ENCODE measurements at regions not wholly inside any gene's neighbourhood (a gene's known extent, or its start where the extent isn't known, plus 50 kb on each side); places are given as distances from the start of the nearest gene placed in this dataset.
"Not testable (repeated sequence)": the region's sequence is repeated elsewhere in the genome, so short reads cannot be mapped to it uniquely, and the experiment has no call there.

DNA sequence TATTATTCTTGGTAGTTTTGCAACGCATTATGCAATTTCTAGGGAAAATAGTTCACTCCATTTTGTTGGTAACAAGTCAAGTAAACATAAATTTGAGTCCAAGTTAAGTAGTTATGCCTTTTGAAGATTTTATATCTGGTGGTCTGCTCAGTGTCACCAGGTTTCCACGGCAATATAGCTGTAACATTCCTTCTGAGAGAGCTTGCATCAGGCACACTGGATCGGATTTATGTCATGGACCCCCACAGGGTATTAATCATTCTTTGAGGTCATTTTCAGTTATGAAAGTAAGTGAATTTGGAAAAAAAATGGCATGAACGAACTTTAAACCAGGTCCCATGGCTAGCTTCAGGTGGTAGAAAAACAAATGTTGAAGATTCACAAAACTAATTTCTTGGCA, 136.3 kb downstream of the POLR1F start:
- H3K4me1 ChIP-seq (ENCODE audit: control insufficient read depth, insufficient read depth, low read length), result no peaks in the 10 kb centered on the region
- no peak for DNase-seq (ENCODE audit: low read depth, low spot score)
- H3K27ac ChIP-seq (ENCODE audit: low read length), result no peak overlapping the region
- no peaks in the 10 kb centered on the region for H3K27me3 ChIP-seq (ENCODE audit: control insufficient read depth, insufficient read depth, low read length)
- no peaks in the 10 kb centered on the region for H3K9me3 ChIP-seq (ENCODE audit: control insufficient read depth, insufficient read depth, low read length)
- no peaks in the 10 kb centered on the region for H3K36me3 ChIP-seq (ENCODE audit: control insufficient read depth, insufficient read depth, low read length)
- no peak overlapping the region for H3K4me3 ChIP-seq (ENCODE audit: low read length)
- no CpG with 5 or more reads among the region's 4 CpGs for WGBS (ENCODE audit: insufficient coverage, insufficient read length)

DNA sequence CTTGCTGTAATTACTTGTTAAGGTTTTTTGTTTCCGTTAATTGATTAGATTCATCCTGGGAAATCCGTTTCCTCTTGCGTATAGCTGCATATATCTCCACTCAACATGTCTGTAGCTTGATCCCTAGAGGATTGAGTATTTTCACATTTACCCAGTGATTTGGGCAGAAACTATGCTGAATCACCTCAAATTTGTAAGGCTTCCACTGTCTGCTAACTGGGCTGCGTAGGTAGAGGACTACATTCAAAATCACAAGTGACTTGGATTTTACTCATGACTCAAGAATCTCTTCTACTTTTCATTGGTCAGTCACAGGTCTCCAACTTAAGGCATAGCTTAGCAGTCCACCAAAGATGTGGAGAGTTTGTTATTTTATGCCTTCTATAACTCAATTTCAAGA, 141.8 kb downstream of the POLR1F start:
- H3K36me3 ChIP-seq (ENCODE audit: control insufficient read depth, insufficient read depth, low read length), result no peaks in the 10 kb centered on the region
- no peaks in the 10 kb centered on the region for H3K4me1 ChIP-seq (ENCODE audit: control insufficient read depth, insufficient read depth, low read length)
- no peaks in the 10 kb centered on the region for H3K9me3 ChIP-seq (ENCODE audit: control insufficient read depth, insufficient read depth, low read length)
- no CpG with 5 or more reads among the region's 4 CpGs for WGBS (ENCODE audit: insufficient coverage, insufficient read length)
- no peaks in the 10 kb centered on the region for H3K27me3 ChIP-seq (ENCODE audit: control insufficient read depth, insufficient read depth, low read length)
- no peak overlapping the region for H3K27ac ChIP-seq (ENCODE audit: low read length)
- H3K4me3 ChIP-seq (ENCODE audit: low read length), result no peak overlapping the region
- no peak for DNase-seq (ENCODE audit: low read depth, low spot score)

DNA sequence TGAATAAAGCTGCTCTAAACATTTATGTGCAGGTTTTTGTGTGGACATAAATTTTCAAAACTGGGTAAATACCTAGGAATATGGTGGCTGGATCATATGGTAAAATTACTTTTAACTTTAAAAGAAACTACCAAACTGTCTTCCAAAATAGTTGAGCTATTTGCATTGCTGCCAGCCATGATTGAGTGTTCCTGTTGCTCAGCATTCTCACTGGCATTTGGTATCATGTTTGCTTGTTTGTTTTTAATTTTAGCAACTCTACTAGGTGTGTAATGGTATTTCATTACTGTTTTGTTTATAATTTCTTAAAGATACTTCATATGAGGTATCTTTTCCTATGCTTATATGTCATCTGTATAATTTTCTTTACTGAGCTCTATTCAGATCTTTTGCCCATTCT, 143.2 kb downstream of the POLR1F start:
- Histone ChIP-seq H3K36me3 (ENCODE audit: control insufficient read depth, insufficient read depth, low read length) (no peaks in the 10 kb centered on the region), H3K9me3 (ENCODE audit: control insufficient read depth, insufficient read depth, low read length) (no peaks in the 10 kb centered on the region), H3K27me3 (ENCODE audit: control insufficient read depth, insufficient read depth, low read length) (no peaks in the 10 kb centered on the region), H3K4me1 (ENCODE audit: control insufficient read depth, insufficient read depth, low read length) (no peaks in the 10 kb centered on the region), H3K27ac (ENCODE audit: low read length) (no peak overlapping the region), H3K4me3 (ENCODE audit: low read length) (no peak overlapping the region)
- DNase-seq (ENCODE audit: low read depth, low spot score), result no peak

DNA sequence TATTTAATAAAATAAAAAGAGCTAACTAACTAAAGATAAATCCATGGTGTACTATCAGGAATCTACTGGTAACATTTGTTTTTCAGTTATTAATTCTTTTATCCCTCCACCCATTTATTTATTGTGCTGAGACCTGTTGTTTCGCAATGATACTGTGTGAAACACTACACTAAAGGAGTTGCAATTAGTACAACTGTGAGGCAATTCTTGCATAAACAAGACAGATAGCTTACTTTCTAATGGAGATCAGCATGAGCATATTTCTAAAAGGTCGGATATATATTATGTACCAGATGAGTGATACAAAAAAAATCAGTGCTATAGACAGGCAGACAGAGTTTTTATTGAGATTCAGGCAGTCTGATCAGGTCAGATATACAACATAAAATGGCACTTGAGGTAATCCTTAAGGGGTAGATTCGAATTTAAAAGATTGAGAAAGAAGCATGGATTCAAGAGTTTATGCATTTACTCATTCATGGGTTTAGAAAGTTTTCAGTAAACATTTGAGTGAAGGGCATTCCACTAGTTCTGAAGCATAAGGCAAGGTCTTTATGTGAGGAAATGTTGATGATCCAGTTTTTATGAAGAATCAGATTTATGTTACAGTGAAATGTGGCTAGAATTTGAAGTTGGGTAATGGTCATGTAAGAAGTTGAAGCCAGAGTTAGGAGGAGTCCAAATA, 147.6 kb downstream of the POLR1F start:
- H3K27ac ChIP-seq (ENCODE audit: low read length), result no peak overlapping the region

DNA sequence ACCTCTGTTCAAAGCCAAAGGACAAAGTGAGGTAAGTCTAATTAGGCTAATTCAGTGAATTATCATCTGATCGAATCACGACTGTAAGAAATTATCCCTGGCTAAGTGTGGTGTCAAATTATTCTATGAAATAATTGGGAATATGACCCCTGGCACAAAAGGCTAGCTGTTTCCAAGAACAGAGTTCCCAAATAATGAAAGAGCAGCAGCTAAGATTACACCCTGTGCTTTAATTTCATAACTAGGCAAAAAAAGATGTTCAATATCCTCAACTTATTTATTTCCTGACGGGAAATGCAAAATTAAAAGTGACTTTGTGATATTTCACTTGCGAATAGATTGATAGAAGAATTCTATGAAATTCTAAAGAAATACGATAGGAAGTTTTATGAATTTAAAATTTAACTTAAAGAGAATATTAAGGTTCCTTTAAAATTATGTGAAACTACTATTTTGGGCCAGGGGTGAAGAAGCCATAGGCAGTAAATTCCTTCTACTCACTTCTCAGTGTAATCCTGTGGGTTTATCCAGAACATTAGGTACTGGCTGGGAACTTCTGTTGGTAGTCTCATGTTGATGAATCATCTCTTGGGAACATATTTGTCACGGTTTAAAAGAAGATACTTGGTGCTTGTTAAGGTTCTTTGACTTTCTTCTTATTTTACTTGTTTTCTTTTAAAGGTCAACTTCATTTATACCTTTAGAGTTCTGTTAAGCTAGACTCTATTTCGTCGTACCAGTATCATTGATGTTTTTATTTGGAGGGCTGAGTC, 148.5 kb downstream of the POLR1F start:
- no CpG with 5 or more reads among the region's 8 CpGs for WGBS (ENCODE audit: insufficient coverage, insufficient read length)

More for the DNA sequence above, 147.6 kb downstream of the POLR1F start:
- WGBS (ENCODE audit: insufficient coverage, insufficient read length), result 100% methylated on average over 1 of the region's 3 CpGs
- H3K4me3 ChIP-seq (ENCODE audit: low read length), result no peak overlapping the region
- no peaks in the 10 kb centered on the region for H3K9me3 ChIP-seq (ENCODE audit: control insufficient read depth, insufficient read depth, low read length)
- H3K36me3 ChIP-seq (ENCODE audit: control insufficient read depth, insufficient read depth, low read length), result no peaks in the 10 kb centered on the region
- no peaks in the 10 kb centered on the region for H3K27me3 ChIP-seq (ENCODE audit: control insufficient read depth, insufficient read depth, low read length)
- no peaks in the 10 kb centered on the region for H3K4me1 ChIP-seq (ENCODE audit: control insufficient read depth, insufficient read depth, low read length)
- no peak for DNase-seq (ENCODE audit: low read depth, low spot score)

DNA sequence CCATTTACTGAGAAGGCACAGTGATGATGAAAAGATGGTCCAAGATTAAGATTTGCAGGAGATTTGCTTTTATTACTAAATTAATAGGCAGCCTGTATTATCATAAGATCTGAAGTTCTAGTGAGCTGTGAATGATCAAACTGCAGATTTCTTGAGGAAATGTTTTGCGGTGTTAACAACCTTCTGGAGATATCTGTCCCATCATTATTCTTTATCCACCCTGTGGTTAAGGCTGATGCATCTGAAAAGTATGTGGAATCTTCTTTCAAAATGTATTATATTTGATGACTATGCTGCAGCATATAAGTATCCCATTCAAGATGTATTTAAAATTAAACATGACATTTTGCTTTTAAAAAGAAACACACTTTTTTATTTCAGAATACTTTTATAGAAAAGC, 150.3 kb downstream of the POLR1F start:
- Histone ChIP-seq H3K27ac (ENCODE audit: low read length) (no peak overlapping the region), H3K4me3 (ENCODE audit: low read length) (no peak overlapping the region), H3K27me3 (ENCODE audit: control insufficient read depth, insufficient read depth, low read length) (no peaks in the 10 kb centered on the region), H3K4me1 (ENCODE audit: control insufficient read depth, insufficient read depth, low read length) (no peaks in the 10 kb centered on the region), H3K36me3 (ENCODE audit: control insufficient read depth, insufficient read depth, low read length) (no peaks in the 10 kb centered on the region), H3K9me3 (ENCODE audit: control insufficient read depth, insufficient read depth, low read length) (no peaks in the 10 kb centered on the region)
- WGBS (ENCODE audit: insufficient coverage, insufficient read length), result no CpG with 5 or more reads among the region's 1 CpG
- DNase-seq (ENCODE audit: low read depth, low spot score), result no peak

More for the DNA sequence above, 148.5 kb downstream of the POLR1F start:
- Histone ChIP-seq H3K4me1 (ENCODE audit: control insufficient read depth, insufficient read depth, low read length) (no peaks in the 10 kb centered on the region), H3K36me3 (ENCODE audit: control insufficient read depth, insufficient read depth, low read length) (no peaks in the 10 kb centered on the region), H3K27me3 (ENCODE audit: control insufficient read depth, insufficient read depth, low read length) (no peaks in the 10 kb centered on the region), H3K9me3 (ENCODE audit: control insufficient read depth, insufficient read depth, low read length) (no peaks in the 10 kb centered on the region), H3K4me3 (ENCODE audit: low read length) (no peak overlapping the region), H3K27ac (ENCODE audit: low read length) (no peak overlapping the region)
- no peak for DNase-seq (ENCODE audit: low read depth, low spot score)

DNA sequence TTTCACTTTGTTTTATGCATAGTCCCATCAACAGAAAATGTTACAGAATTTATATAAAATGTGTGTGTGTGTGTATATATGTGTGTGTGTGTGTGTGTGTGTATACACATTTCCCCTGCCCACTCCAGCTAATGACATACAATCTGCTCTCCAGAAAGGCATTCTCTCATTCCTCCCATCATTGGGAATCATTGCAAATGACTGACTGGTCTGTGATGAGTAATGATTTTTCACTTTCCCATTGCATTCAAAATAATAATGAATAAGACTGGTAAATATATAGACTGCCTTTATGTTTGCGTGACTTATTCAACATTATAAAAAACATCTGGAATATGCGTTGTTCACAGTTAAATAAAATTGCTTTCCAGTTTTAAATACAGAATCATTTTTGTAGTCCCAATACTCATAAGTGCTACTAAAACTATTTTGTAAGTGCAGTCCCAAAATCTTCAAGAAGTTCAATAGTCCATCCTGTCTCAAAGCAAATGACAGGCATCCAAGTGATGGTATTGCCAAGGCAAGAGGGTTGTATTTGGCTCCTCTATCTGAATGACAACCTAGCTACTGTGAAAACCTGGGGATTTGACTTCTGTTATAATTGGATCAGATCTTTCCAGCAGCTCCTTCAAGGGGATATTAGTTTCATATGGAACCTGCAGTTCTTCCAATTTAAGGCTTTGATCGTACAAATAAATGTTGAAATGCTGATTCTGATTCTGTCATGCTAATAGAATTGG, 150.9 kb downstream of the POLR1F start:
- no peak overlapping the region for H3K27ac ChIP-seq (ENCODE audit: low read length)

DNA sequence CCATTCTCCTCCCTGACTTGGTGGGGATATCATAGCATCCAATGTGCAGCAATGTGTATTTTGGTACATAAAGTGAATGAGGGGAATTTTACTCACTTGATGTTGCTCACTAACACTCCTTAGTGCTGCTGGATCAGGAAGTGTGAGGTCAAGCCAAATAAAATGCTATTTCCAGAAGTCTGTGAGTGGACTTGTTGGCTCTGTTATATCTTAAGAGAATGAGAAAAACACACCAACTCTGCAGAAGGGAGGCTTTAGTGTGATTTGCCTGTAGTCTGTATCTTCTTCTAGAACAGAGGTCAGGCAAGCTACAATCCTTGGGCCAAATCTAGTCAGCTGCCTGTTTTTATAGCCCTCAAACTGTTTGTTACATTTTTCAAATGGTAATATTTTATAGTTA, 154.3 kb downstream of the POLR1F start:
- Histone ChIP-seq H3K27me3 (ENCODE audit: control insufficient read depth, insufficient read depth, low read length) (no peaks in the 10 kb centered on the region), H3K4me3 (ENCODE audit: low read length) (no peak overlapping the region), H3K9me3 (ENCODE audit: control insufficient read depth, insufficient read depth, low read length) (no peaks in the 10 kb centered on the region), H3K4me1 (ENCODE audit: control insufficient read depth, insufficient read depth, low read length) (no peaks in the 10 kb centered on the region), H3K36me3 (ENCODE audit: control insufficient read depth, insufficient read depth, low read length) (no peaks in the 10 kb centered on the region), H3K27ac (ENCODE audit: low read length) (no peak overlapping the region)
- no peak for DNase-seq (ENCODE audit: low read depth, low spot score)

More for the DNA sequence above, 150.9 kb downstream of the POLR1F start:
- Histone ChIP-seq H3K27me3 (ENCODE audit: control insufficient read depth, insufficient read depth, low read length) (no peaks in the 10 kb centered on the region), H3K36me3 (ENCODE audit: control insufficient read depth, insufficient read depth, low read length) (no peaks in the 10 kb centered on the region), H3K4me1 (ENCODE audit: control insufficient read depth, insufficient read depth, low read length) (no peaks in the 10 kb centered on the region), H3K4me3 (ENCODE audit: low read length) (no peak overlapping the region), H3K9me3 (ENCODE audit: control insufficient read depth, insufficient read depth, low read length) (no peaks in the 10 kb centered on the region)
- DNase-seq (ENCODE audit: low read depth, low spot score), result no peak
- WGBS (ENCODE audit: insufficient coverage, insufficient read length), result no CpG with 5 or more reads among the region's 3 CpGs

DNA sequence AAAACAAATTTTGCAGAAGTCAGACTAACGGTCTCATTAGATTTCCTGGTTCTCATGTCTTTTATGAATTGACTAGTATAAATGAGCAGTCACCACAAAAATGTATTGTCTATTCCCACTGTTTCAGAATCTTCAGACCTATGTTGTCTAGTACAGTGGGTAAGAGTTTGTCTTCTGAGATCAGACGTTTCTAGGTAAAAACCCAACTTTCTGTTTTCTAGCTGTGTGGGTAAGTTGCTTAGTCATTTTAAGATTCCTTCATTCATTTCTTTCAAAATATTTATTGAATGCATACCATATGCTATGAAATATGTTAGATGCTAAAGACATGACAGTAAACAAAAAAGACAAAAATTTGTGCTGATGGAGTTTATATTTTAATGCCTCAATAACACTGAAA, 156.3 kb downstream of the POLR1F start:
- Histone ChIP-seq H3K36me3 (ENCODE audit: control insufficient read depth, insufficient read depth, low read length) (no peaks in the 10 kb centered on the region), H3K4me1 (ENCODE audit: control insufficient read depth, insufficient read depth, low read length) (no peaks in the 10 kb centered on the region), H3K27ac (ENCODE audit: low read length) (no peak overlapping the region), H3K4me3 (ENCODE audit: low read length) (no peak overlapping the region), H3K9me3 (ENCODE audit: control insufficient read depth, insufficient read depth, low read length) (no peaks in the 10 kb centered on the region), H3K27me3 (ENCODE audit: control insufficient read depth, insufficient read depth, low read length) (no peaks in the 10 kb centered on the region)
- WGBS (ENCODE audit: insufficient coverage, insufficient read length), result no CpG with 5 or more reads among the region's 2 CpGs
- DNase-seq (ENCODE audit: low read depth, low spot score), result no peak

DNA sequence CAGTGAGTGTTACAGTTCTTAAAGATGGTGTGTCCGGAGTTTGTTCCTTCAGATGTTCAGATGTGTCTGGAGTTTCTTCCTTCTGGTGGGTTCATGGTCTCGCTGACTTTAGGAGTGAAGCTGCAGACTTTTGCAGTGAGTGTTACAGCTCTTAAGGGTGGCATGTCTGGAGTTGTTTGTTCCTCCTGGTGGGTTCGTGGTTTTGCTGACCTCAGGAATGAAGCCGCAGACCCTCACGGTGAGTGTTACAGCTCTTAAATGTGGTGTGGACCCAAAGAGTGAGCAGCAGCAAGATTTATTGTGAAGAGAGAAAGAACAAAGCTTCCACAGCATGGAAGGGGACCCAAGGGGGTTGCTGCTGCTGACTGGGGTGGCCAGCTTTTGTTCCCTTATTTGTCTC, 159.6 kb downstream of the POLR1F start:
- WGBS (ENCODE audit: insufficient coverage, insufficient read length), result no CpG with 5 or more reads among the region's 5 CpGs
- not testable (repeated sequence) for H3K27ac ChIP-seq (ENCODE audit: low read length); H3K4me3 ChIP-seq (ENCODE audit: low read length); H3K27me3 ChIP-seq (ENCODE audit: control insufficient read depth, insufficient read depth, low read length); H3K36me3 ChIP-seq (ENCODE audit: control insufficient read depth, insufficient read depth, low read length); DNase-seq (ENCODE audit: low read depth, low spot score); H3K4me1 ChIP-seq (ENCODE audit: control insufficient read depth, insufficient read depth, low read length); H3K9me3 ChIP-seq (ENCODE audit: control insufficient read depth, insufficient read depth, low read length)

Data from iPS DF 6.9 (cell line).